Fibroblast of lung (primary cell): ENCODE measurements at regions not wholly inside any gene's neighbourhood (a gene's known extent, or its start where the extent isn't known, plus 50 kb on each side); places are given as distances from the start of the nearest gene placed in this dataset.

Source experiments
- EZH2 ChIP-seq: IDR thresholded peaks from 2 replicates; pipeline ENCODE4 v1.5.1; 2012; ENCODE audit warnings: low read length, control low read depth, mild to moderate bottlenecking; ENCODE audit errors: missing control alignments
- TF ChIP-seq, protein P1 (sequence below), 2 donors: IDR thresholded peaks in 1 of 2; conservative IDR thresholded peaks in 1 of 2; 1 replicate in 1 of 2; 2 replicates in 1 of 2; pipeline ENCODE4 v1.5.1; 2011 to 2012; ENCODE audit warnings: low read length in 2 of 2, control low read depth in 1 of 2, inconsistent platforms in 1 of 2, low read depth in 1 of 2, mild to moderate bottlenecking in 1 of 2

GRCh38 chr9:75687359-75687953, 203.0 kb upstream of the PCSK5 start:
- no peak for TF ChIP-seq EZH2
- TF ChIP-seq, protein P1, sequence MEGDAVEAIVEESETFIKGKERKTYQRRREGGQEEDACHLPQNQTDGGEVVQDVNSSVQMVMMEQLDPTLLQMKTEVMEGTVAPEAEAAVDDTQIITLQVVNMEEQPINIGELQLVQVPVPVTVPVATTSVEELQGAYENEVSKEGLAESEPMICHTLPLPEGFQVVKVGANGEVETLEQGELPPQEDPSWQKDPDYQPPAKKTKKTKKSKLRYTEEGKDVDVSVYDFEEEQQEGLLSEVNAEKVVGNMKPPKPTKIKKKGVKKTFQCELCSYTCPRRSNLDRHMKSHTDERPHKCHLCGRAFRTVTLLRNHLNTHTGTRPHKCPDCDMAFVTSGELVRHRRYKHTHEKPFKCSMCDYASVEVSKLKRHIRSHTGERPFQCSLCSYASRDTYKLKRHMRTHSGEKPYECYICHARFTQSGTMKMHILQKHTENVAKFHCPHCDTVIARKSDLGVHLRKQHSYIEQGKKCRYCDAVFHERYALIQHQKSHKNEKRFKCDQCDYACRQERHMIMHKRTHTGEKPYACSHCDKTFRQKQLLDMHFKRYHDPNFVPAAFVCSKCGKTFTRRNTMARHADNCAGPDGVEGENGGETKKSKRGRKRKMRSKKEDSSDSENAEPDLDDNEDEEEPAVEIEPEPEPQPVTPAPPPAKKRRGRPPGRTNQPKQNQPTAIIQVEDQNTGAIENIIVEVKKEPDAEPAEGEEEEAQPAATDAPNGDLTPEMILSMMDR (conservative IDR thresholded peaks at IDR 0.05 in 1 of 2, IDR thresholded peaks at IDR 0.05 in 1 of 2; ENCODE audit: low read depth in 1 of 2, low read length in 2 of 2) = no peak
